ENCODE measurements at regions not wholly inside any gene's neighbourhood (a gene's known extent, or its start where the extent isn't known, plus 50 kb on each side); places are given as distances from the start of the nearest gene placed in this dataset.

GRCh38 chr13:80171096-80171495, 169.8 kb downstream of the SPRY2 start:
- H3K9ac ChIP-seq (ENCODE audit: extremely low read depth, low read length, poor library complexity, severe bottlenecking): no peak overlapping the region
- TF ChIP-seq CTCF (conservative IDR thresholded peaks at IDR 0.05): no peak
- no peaks in the 10 kb centered on the region for H3K4me1 ChIP-seq (ENCODE audit: control insufficient read depth, insufficient read depth, low read length)
- H3K36me3 ChIP-seq (ENCODE audit: control insufficient read depth, insufficient read depth, low read length): no peaks in the 10 kb centered on the region
- Mint-ChIP-seq H3K4me3 (no peak overlapping the region), H3K9me3 (peaks cover 3% of the 10 kb centered on the region), H3K4me1 (no peaks in the 10 kb centered on the region), H3K27me3 (ENCODE audit: insufficient read depth) (no peaks in the 10 kb centered on the region), H3K27ac (no peak overlapping the region), H3K36me3 (ENCODE audit: low read depth) (no peaks in the 10 kb centered on the region)
- 91 to 92% methylated on average over 3 to 4 of the region's 4 CpGs for WGBS, 2 experiments (ENCODE audit: insufficient coverage in 1 of 2, insufficient read length in 1 of 2)
- H3K27me3 ChIP-seq (ENCODE audit: control insufficient read depth, insufficient read depth, low read length, poor library complexity, severe bottlenecking): no peaks in the 10 kb centered on the region
- H3K9me3 ChIP-seq (ENCODE audit: control insufficient read depth, low read length): peaks cover 6% of the 10 kb centered on the region
- no peak overlapping the region for H3K4me3 ChIP-seq (ENCODE audit: low read length)
- no peak overlapping the region for H3K27ac ChIP-seq (ENCODE audit: low read depth, low read length)
- no peak for DNase-seq

GRCh38 chr13:80168089-80168850, 172.7 kb downstream of the SPRY2 start:
- no peaks in the 10 kb centered on the region for H3K36me3 ChIP-seq (ENCODE audit: control insufficient read depth, insufficient read depth, low read length)
- 94 to 95% methylated on average over 2 to 3 of the region's 3 CpGs for WGBS, 2 experiments (ENCODE audit: insufficient coverage in 1 of 2, insufficient read length in 1 of 2)
- TF ChIP-seq CTCF (conservative IDR thresholded peaks at IDR 0.05): no peak
- H3K9me3 Mint-ChIP-seq: no peaks in the 10 kb centered on the region
- no peaks in the 10 kb centered on the region for H3K9me3 ChIP-seq (ENCODE audit: control insufficient read depth, low read length)
- no peak overlapping the region for H3K4me3 ChIP-seq (ENCODE audit: low read length)
- H3K4me1 Mint-ChIP-seq: no peaks in the 10 kb centered on the region
- no peaks in the 10 kb centered on the region for H3K27me3 ChIP-seq (ENCODE audit: control insufficient read depth, insufficient read depth, low read length, poor library complexity, severe bottlenecking)
- no peak for DNase-seq
- H3K4me1 ChIP-seq (ENCODE audit: control insufficient read depth, insufficient read depth, low read length): no peaks in the 10 kb centered on the region
- H3K27ac ChIP-seq (ENCODE audit: low read depth, low read length): no peak overlapping the region
- no peaks in the 10 kb centered on the region for H3K36me3 Mint-ChIP-seq (ENCODE audit: low read depth)
- no peak overlapping the region for H3K4me3 Mint-ChIP-seq
- no peak overlapping the region for H3K9ac ChIP-seq (ENCODE audit: extremely low read depth, low read length, poor library complexity, severe bottlenecking)
- H3K27ac Mint-ChIP-seq: no peak overlapping the region
- H3K27me3 Mint-ChIP-seq (ENCODE audit: insufficient read depth): no peaks in the 10 kb centered on the region

GRCh38 chr13:80166352-80166751, 174.6 kb downstream of the SPRY2 start:
- Mint-ChIP-seq H3K36me3 (ENCODE audit: low read depth) (no peaks in the 10 kb centered on the region), H3K4me1 (no peaks in the 10 kb centered on the region), H3K9me3 (no peaks in the 10 kb centered on the region), H3K27ac (no peak overlapping the region), H3K27me3 (ENCODE audit: insufficient read depth) (no peaks in the 10 kb centered on the region), H3K4me3 (no peak overlapping the region)
- 93 to 95% methylated on average over 4 to 5 of the region's 5 CpGs for WGBS, 2 experiments (ENCODE audit: insufficient coverage in 1 of 2, insufficient read length in 1 of 2)
- no peak for DNase-seq
- no peak overlapping the region for H3K9ac ChIP-seq (ENCODE audit: extremely low read depth, low read length, poor library complexity, severe bottlenecking)
- H3K27me3 ChIP-seq (ENCODE audit: control insufficient read depth, insufficient read depth, low read length, poor library complexity, severe bottlenecking): no peaks in the 10 kb centered on the region
- no peaks in the 10 kb centered on the region for H3K4me1 ChIP-seq (ENCODE audit: control insufficient read depth, insufficient read depth, low read length)
- H3K27ac ChIP-seq (ENCODE audit: low read depth, low read length): no peak overlapping the region
- H3K36me3 ChIP-seq (ENCODE audit: control insufficient read depth, insufficient read depth, low read length): no peaks in the 10 kb centered on the region
- TF ChIP-seq CTCF (conservative IDR thresholded peaks at IDR 0.05): no peak
- H3K9me3 ChIP-seq (ENCODE audit: control insufficient read depth, low read length): no peaks in the 10 kb centered on the region
- no peak overlapping the region for H3K4me3 ChIP-seq (ENCODE audit: low read length)
